WTC11 (cell line): ENCODE measurements at regions not wholly inside any gene's neighbourhood (a gene's known extent, or its start where the extent isn't known, plus 50 kb on each side); places are given as distances from the start of the nearest gene placed in this dataset.

ENCODE experiments used
- ATAC-seq: fragments of 200-7000 bp; cut with Tn5 transposase; 2 replicates; pipeline ENCODE4 v1.10.0; 2021; ENCODE audit warnings: mild to moderate bottlenecking, moderate library complexity
- CTCF ChIA-PET: fragments of 300-600 bp; sonication (Branson Sonifier 250); formaldehyde crosslinking; loops from one replicate; lab custom pipeline; 2021; ENCODE audit warnings: antibody characterized with exemption; lab: Charles Lee
- POLR2A ChIA-PET: fragments of 350-600 bp; sonication (Branson Sonifier 250); formaldehyde crosslinking; loops from one replicate; lab custom pipeline; 2021; ENCODE audit warnings: antibody characterized with exemption; lab: Charles Lee
- DNase-seq: peaks from one replicate; pipeline ENCODE4 v3.0.0; 2021; ENCODE audit warnings: low spot score
- H3K27ac Mint-ChIP-seq: 2 replicates; pipeline ENCODE4 v1.8.0; 2021; ENCODE audit warnings: mixed read lengths
- H3K27me3 Mint-ChIP-seq: 2 replicates; pipeline ENCODE4 v1.8.0; 2021; ENCODE audit warnings: low read depth, mild to moderate bottlenecking, moderate library complexity, mixed read lengths
- H3K36me3 Mint-ChIP-seq: 2 replicates; pipeline ENCODE4 v1.8.0; 2021; ENCODE audit warnings: mixed read lengths
- H3K4me1 Mint-ChIP-seq: 2 replicates; pipeline ENCODE4 v1.8.0; 2022; ENCODE audit warnings: mixed read lengths
- H3K4me3 Mint-ChIP-seq: 2 replicates; pipeline ENCODE4 v1.8.0; 2021; ENCODE audit warnings: mild to moderate bottlenecking, moderate library complexity, mixed read lengths
- H3K9me3 Mint-ChIP-seq: 2 replicates; pipeline ENCODE4 v1.8.0; 2021; ENCODE audit warnings: mixed read lengths
- AFF4 ChIP-seq: sonication (generic); formaldehyde crosslinking; IDR thresholded peaks from 2 replicates; pipeline ENCODE4 v1.8.1; 2023; ENCODE audit warnings: mild to moderate bottlenecking, missing genetic modification reagents, borderline replicate concordance
- CREB1 ChIP-seq: sonication (generic); formaldehyde crosslinking; IDR thresholded peaks from 2 replicates; pipeline ENCODE4 v1.8.0; 2023; ENCODE audit warnings: mild to moderate bottlenecking, missing genetic modification reagents
- CTCF ChIP-seq: fragments of 200-600 bp; IDR thresholded peaks from 2 replicates; pipeline ENCODE4 v1.8.0; 2022; ENCODE audit warnings: antibody characterized with exemption
- E2F5 ChIP-seq: sonication (generic); formaldehyde crosslinking; IDR thresholded peaks from 2 replicates; pipeline ENCODE4 v1.8.1; 2022; ENCODE audit warnings: mild to moderate bottlenecking, moderate library complexity, missing genetic modification reagents
- ESRRA ChIP-seq: sonication (generic); formaldehyde crosslinking; IDR thresholded peaks from 2 replicates; pipeline ENCODE4 v1.8.1; 2022; ENCODE audit warnings: mild to moderate bottlenecking, missing genetic modification reagents, borderline replicate concordance
- ETV6 ChIP-seq: sonication (generic); formaldehyde crosslinking; IDR thresholded peaks from 2 replicates; pipeline ENCODE4 v1.8.1; 2022; ENCODE audit warnings: mild to moderate bottlenecking, missing genetic modification reagents
- FOXP1 ChIP-seq: sonication (generic); formaldehyde crosslinking; IDR thresholded peaks from 2 replicates; pipeline ENCODE4 v1.8.0; 2022; ENCODE audit warnings: missing genetic modification reagents, mild to moderate bottlenecking, moderate library complexity, borderline replicate concordance
- GABPB1 ChIP-seq: sonication (generic); formaldehyde crosslinking; IDR thresholded peaks from 2 replicates; pipeline ENCODE4 v1.8.1; 2023; ENCODE audit warnings: mild to moderate bottlenecking, missing genetic modification reagents
- HMGXB4 ChIP-seq: sonication (generic); formaldehyde crosslinking; IDR thresholded peaks from 2 replicates; pipeline ENCODE4 v1.8.1; 2023; ENCODE audit warnings: mild to moderate bottlenecking, moderate library complexity, missing genetic modification reagents
- MYBL2 ChIP-seq: sonication (generic); formaldehyde crosslinking; IDR thresholded peaks from 2 replicates; pipeline ENCODE4 v1.8.1; 2023; ENCODE audit warnings: mild to moderate bottlenecking, moderate library complexity, missing genetic modification reagents
- NFYB ChIP-seq: sonication (generic); formaldehyde crosslinking; conservative IDR thresholded peaks from 2 replicates; pipeline ENCODE4 v1.8.0; 2022; ENCODE audit warnings: low read depth, missing genetic modification reagents
- OVOL2 ChIP-seq: fragments of 250-450 bp; sonication (Bioruptor Pico); IDR thresholded peaks from 2 replicates; pipeline ENCODE4 v1.9.0; 2021; ENCODE audit warnings: mild to moderate bottlenecking, borderline replicate concordance
- PRDM15 ChIP-seq: sonication (generic); formaldehyde crosslinking; IDR thresholded peaks from 2 replicates; pipeline ENCODE4 v1.8.0; 2022; ENCODE audit warnings: missing genetic modification reagents
- RELA ChIP-seq: sonication (generic); formaldehyde crosslinking; IDR thresholded peaks from 2 replicates; pipeline ENCODE4 v1.8.1; 2022; ENCODE audit warnings: missing genetic modification reagents, mild to moderate bottlenecking, borderline replicate concordance
- RORB ChIP-seq: fragments of 250-450 bp; sonication (Bioruptor Pico); IDR thresholded peaks from 2 replicates; pipeline ENCODE4 v1.9.0; 2021; ENCODE audit warnings: mild to moderate bottlenecking
- SMAD3 ChIP-seq: sonication (generic); formaldehyde crosslinking; IDR thresholded peaks from 2 replicates; pipeline ENCODE4 v1.8.0; 2022; ENCODE audit warnings: missing genetic modification reagents, mild to moderate bottlenecking, borderline replicate concordance
- SP1 ChIP-seq: sonication (generic); formaldehyde crosslinking; conservative IDR thresholded peaks from 2 replicates; pipeline ENCODE4 v1.8.1; 2022; ENCODE audit warnings: missing genetic modification reagents
- TEAD1 ChIP-seq: sonication (generic); formaldehyde crosslinking; IDR thresholded peaks from 2 replicates; pipeline ENCODE4 v1.8.0; 2022; ENCODE audit warnings: mild to moderate bottlenecking, missing genetic modification reagents
- TEAD4 ChIP-seq: sonication (generic); formaldehyde crosslinking; IDR thresholded peaks from 2 replicates; pipeline ENCODE4 v1.8.0; 2022; ENCODE audit warnings: mild to moderate bottlenecking, missing genetic modification reagents
- USF1 ChIP-seq: sonication (generic); formaldehyde crosslinking; IDR thresholded peaks from 2 replicates; pipeline ENCODE4 v1.8.0; 2022; ENCODE audit warnings: mild to moderate bottlenecking, missing genetic modification reagents
- ZBTB21 ChIP-seq: sonication (generic); formaldehyde crosslinking; IDR thresholded peaks from 2 replicates; pipeline ENCODE4 v1.8.1; 2023; ENCODE audit warnings: mild to moderate bottlenecking, missing genetic modification reagents, borderline replicate concordance
- ZNF232 ChIP-seq: sonication (generic); formaldehyde crosslinking; IDR thresholded peaks from 2 replicates; pipeline ENCODE4 v1.8.0; 2022; ENCODE audit warnings: mild to moderate bottlenecking, missing genetic modification reagents
- ZNF416 ChIP-seq: fragments of 250-450 bp; sonication (Bioruptor Pico); IDR thresholded peaks from 2 replicates; pipeline ENCODE4 v1.9.0; 2021; ENCODE audit warnings: mild to moderate bottlenecking, inconsistent platforms
- ZNF423 ChIP-seq: fragments of 250-450 bp; sonication (Bioruptor Pico); IDR thresholded peaks from 2 replicates; pipeline ENCODE4 v2.1.2; 2022; ENCODE audit warnings: mild to moderate bottlenecking, moderate library complexity
- ZNF671 ChIP-seq: fragments of 250-450 bp; sonication (Bioruptor Pico); IDR thresholded peaks from 2 replicates; pipeline ENCODE4 v1.8.0; 2021; ENCODE audit warnings: mild to moderate bottlenecking

- peaks cover 5% of the 10 kb centered on the region; the same call in 1 of the 2 replicates for H3K36me3 Mint-ChIP-seq
- POLR2A ChIA-PET: interaction anchor here (0.9 to 1.0 kb wide), 2 partner anchors 9 to 24 kb away, joined by 3 to 6 read pairs; no protein-coding TSS in a partner anchor
- H3K27me3 Mint-ChIP-seq: peaks cover 2% of the 10 kb centered on the region; the same call in 1 of the 2 replicates
- CTCF ChIA-PET: interaction anchor here (0.5 to 2.5 kb wide), 34 partner anchors 9 to 701 kb away, joined by 3 to 43 read pairs (median 4); partner anchors contain the start of gene RASAL2
- peaks cover 17% of the 10 kb centered on the region for H3K4me1 Mint-ChIP-seq
- peak overlapping the region; percentile 58 for H3K4me3 Mint-ChIP-seq
- H3K9me3 Mint-ChIP-seq: peaks cover 27% of the 10 kb centered on the region
- ATAC-seq (peak; percentile 94), DNase-seq (peak; percentile 85)
- no peak overlapping the region for H3K27ac Mint-ChIP-seq
- TF ChIP-seq TEAD1 (CRISPR knock-in tag) (peak; percentile 69; the same call in 1 of the 2 replicates), ESRRA (CRISPR knock-in tag) (0 out of 2 replicates have a peak, but pooled peaks have one; percentile 38), NFYB (no peak), CREB1 (CRISPR knock-in tag) (no peak), ZNF416 (CRISPR knock-in tag) (no peak), ETV6 (CRISPR knock-in tag) (peak; percentile 47; the same call in 1 of the 2 replicates), ZNF671 (CRISPR knock-in tag) (no peak), ZNF423 (peak; percentile 83), E2F5 (peak; percentile 79), PRDM15 (CRISPR knock-in tag) (peak; percentile 76), SMAD3 (peak; percentile 28; the same call in 1 of the 2 replicates), AFF4 (no peak), ZBTB21 (peak; percentile 74; the same call in 1 of the 2 replicates), RELA (CRISPR knock-in tag) (0 out of 2 replicates have a peak, but pooled peaks have one; percentile 44), GABPB1 (0 out of 2 replicates have a peak, but pooled peaks have one; percentile 39), TEAD4 (no peak), RORB (CRISPR knock-in tag) (no peak), ZNF232 (CRISPR knock-in tag) (no peak), OVOL2 (CRISPR knock-in tag) (no peak), SP1 (peak; percentile 79), HMGXB4 (CRISPR knock-in tag) (peak; percentile 99), MYBL2 (CRISPR knock-in tag) (no peak), CTCF (peak; percentile 56), FOXP1 (peak; percentile 79; the same call in 1 of the 2 replicates), USF1 (CRISPR knock-in tag) (0 out of 2 replicates have a peak, but pooled peaks have one; percentile 33)
Observed at GRCh38 chr1:178037510-178038253, 56.2 kb upstream of the RASAL2 start.
